ENCODE measurements at regions not wholly inside any gene's neighbourhood (a gene's known extent, or its start where the extent isn't known, plus 50 kb on each side); places are given as distances from the start of the nearest gene placed in this dataset.

- ChIA-PET CTCF (interaction anchor here (0.5 to 3.0 kb wide), 3 partner anchors 35 to 236 kb away, joined by 3 to 11 read pairs (median 3); no protein-coding TSS in a partner anchor), POLR2A (no interaction called here)
- Mint-ChIP-seq H3K27me3 (no peaks in the 10 kb centered on the region), H3K4me3 (no peak overlapping the region), H3K36me3 (ENCODE audit: low read depth) (peaks cover 27% of the 10 kb centered on the region), H3K4me1 (peaks cover 40% of the 10 kb centered on the region), H3K9me3 (ENCODE audit: low read depth) (no peaks in the 10 kb centered on the region), H3K27ac (no peak overlapping the region)
- intact Hi-C loops (cut with DNase I, micrococcal nuclease) = loop anchor here in 1 of 2 experiments (10.0 kb wide), 1 partner anchor 111 kb away; no protein-coding TSS in a partner anchor
- no peak for DNase-seq
- ATAC-seq = no peak
Measured at GRCh38 chr9:129494113-129494789, 126.7 kb downstream of the C9orf50 start.

GRCh38 chr9:129493706-129494047 lies 127.2 kb downstream of the C9orf50 start:
- peak overlapping the region; percentile 24 for H3K27ac Mint-ChIP-seq
- ATAC-seq (no peak), DNase-seq (no peak)
- ChIA-PET POLR2A (interaction anchor here (0.7 kb wide), 1 partner anchor 19 kb away, joined by 3 read pairs; no protein-coding TSS in a partner anchor), CTCF (interaction anchor here (0.6 to 3.0 kb wide), 3 partner anchors 34 to 320 kb away, joined by 3 to 11 read pairs (median 3); no protein-coding TSS in a partner anchor)
- no peaks in the 10 kb centered on the region for H3K27me3 Mint-ChIP-seq
- no peaks in the 10 kb centered on the region for H3K9me3 Mint-ChIP-seq (ENCODE audit: low read depth)
- peaks cover 40% of the 10 kb centered on the region for H3K4me1 Mint-ChIP-seq
- intact Hi-C loops (cut with DNase I, micrococcal nuclease) = loop anchor here in 1 of 2 experiments (10.0 kb wide), 1 partner anchor 111 kb away; no protein-coding TSS in a partner anchor
- H3K36me3 Mint-ChIP-seq (ENCODE audit: low read depth) = peaks cover 32% of the 10 kb centered on the region
- H3K4me3 Mint-ChIP-seq = no peak overlapping the region

GRCh38 chr9:129493002-129493705 lies 127.7 kb downstream of the C9orf50 start:
- POLR2A ChIA-PET = interaction anchor here (0.7 kb wide), 1 partner anchor 19 kb away, joined by 3 read pairs; no protein-coding TSS in a partner anchor
- H3K27ac Mint-ChIP-seq = peak overlapping the region; percentile 24

GRCh38 chr9:129491487-129491855 lies 129.4 kb downstream of the C9orf50 start:
- Mint-ChIP-seq H3K36me3 (ENCODE audit: low read depth) (peaks cover 30% of the 10 kb centered on the region), H3K9me3 (ENCODE audit: low read depth) (no peaks in the 10 kb centered on the region), H3K27me3 (no peaks in the 10 kb centered on the region), H3K27ac (peak overlapping the region; percentile 59), H3K4me1 (peaks cover 50% of the 10 kb centered on the region), H3K4me3 (peak overlapping the region; percentile 93)
- DNase-seq (no peak), ATAC-seq (no peak)
- CTCF ChIA-PET = no interaction called here
- POLR2A ChIA-PET = no interaction called here
- intact Hi-C loops (cut with DNase I, micrococcal nuclease) = loop anchor here in 1 of 2 experiments (10.0 kb wide), 1 partner anchor 113 kb away; no protein-coding TSS in a partner anchor

More at GRCh38 chr9:129493002-129493705, 127.7 kb downstream of the C9orf50 start:
- ATAC-seq (no peak), DNase-seq (no peak)
- Mint-ChIP-seq H3K9me3 (ENCODE audit: low read depth) (no peaks in the 10 kb centered on the region), H3K4me1 (peaks cover 40% of the 10 kb centered on the region), H3K36me3 (ENCODE audit: low read depth) (peaks cover 32% of the 10 kb centered on the region), H3K27me3 (no peaks in the 10 kb centered on the region), H3K4me3 (no peak overlapping the region)
- CTCF ChIA-PET = interaction anchor here (0.6 to 3.0 kb wide), 5 partner anchors 9 to 319 kb away, joined by 3 to 11 read pairs (median 4); no protein-coding TSS in a partner anchor
- intact Hi-C loops (cut with DNase I, micrococcal nuclease) = loop anchor here in 1 of 2 experiments (10.0 kb wide), 1 partner anchor 112 kb away; no protein-coding TSS in a partner anchor

GRCh38 chr9:129490583-129491486 lies 130.1 kb downstream of the C9orf50 start:
- intact Hi-C loops (cut with DNase I, micrococcal nuclease) = loop anchor here in 1 of 2 experiments (10.0 kb wide), 1 partner anchor 114 kb away; no protein-coding TSS in a partner anchor
- ChIA-PET CTCF (interaction anchor here (1.3 to 1.4 kb wide), 2 partner anchors 134 to 351 kb away, joined by 3 to 4 read pairs; no protein-coding TSS in a partner anchor), POLR2A (interaction anchor here (0.7 kb wide), 1 partner anchor 499 kb away, joined by 3 read pairs; no protein-coding TSS in a partner anchor)
- peak; percentile 39 for DNase-seq
- Mint-ChIP-seq H3K4me3 (peak overlapping the region; percentile 93), H3K4me1 (peaks cover 51% of the 10 kb centered on the region), H3K27ac (peak overlapping the region; percentile 93), H3K36me3 (ENCODE audit: low read depth) (peaks cover 30% of the 10 kb centered on the region), H3K9me3 (ENCODE audit: low read depth) (no peaks in the 10 kb centered on the region), H3K27me3 (no peaks in the 10 kb centered on the region)
- no peak for ATAC-seq

- POLR2A ChIA-PET = interaction anchor here (0.6 to 1.9 kb wide), 6 partner anchors 32 to 500 kb away, joined by 3 to 6 read pairs (median 3); no protein-coding TSS in a partner anchor
- CTCF ChIA-PET = interaction anchor here (1.3 to 1.4 kb wide), 2 partner anchors 135 to 350 kb away, joined by 3 to 4 read pairs; no protein-coding TSS in a partner anchor
- ATAC-seq = peak; percentile 6
Measured at GRCh38 chr9:129489838-129490582, 130.9 kb downstream of the C9orf50 start.

GRCh38 chr9:129487658-129488483 lies 133.0 kb downstream of the C9orf50 start:
- no peaks in the 10 kb centered on the region for H3K9me3 Mint-ChIP-seq (ENCODE audit: low read depth)
- H3K4me1 Mint-ChIP-seq = peaks cover 66% of the 10 kb centered on the region
- CTCF ChIA-PET = no interaction called here
- peaks cover 22% of the 10 kb centered on the region for H3K36me3 Mint-ChIP-seq (ENCODE audit: low read depth)
- intact Hi-C loops (cut with DNase I, micrococcal nuclease) = loop anchor here (1.0 to 10.0 kb wide), 16 partner anchors 8 to 399 kb away; partner anchors contain the start of genes IER5L (in 1 of the 2) and PTPA (in 1 of the 2)
- H3K27ac Mint-ChIP-seq = peak overlapping the region; percentile 96
- POLR2A ChIA-PET = no interaction called here
- peak overlapping the region; percentile 93 for H3K4me3 Mint-ChIP-seq
- H3K27me3 Mint-ChIP-seq = no peaks in the 10 kb centered on the region
- peak; percentile 34 for ATAC-seq
- DNase-seq = peak; percentile 76

More at GRCh38 chr9:129489838-129490582, 130.9 kb downstream of the C9orf50 start:
- H3K27me3 Mint-ChIP-seq = no peaks in the 10 kb centered on the region
- H3K27ac Mint-ChIP-seq = peak overlapping the region; percentile 93
- peak; percentile 69 for DNase-seq
- peaks cover 26% of the 10 kb centered on the region for H3K36me3 Mint-ChIP-seq (ENCODE audit: low read depth)
- H3K9me3 Mint-ChIP-seq (ENCODE audit: low read depth) = no peaks in the 10 kb centered on the region
- H3K4me1 Mint-ChIP-seq = peaks cover 50% of the 10 kb centered on the region
- H3K4me3 Mint-ChIP-seq = peak overlapping the region; percentile 93
- intact Hi-C loops (cut with DNase I, micrococcal nuclease) = loop anchor here (2.0 to 10.0 kb wide), 8 partner anchors 29 to 397 kb away; partner anchors contain the start of gene IER5L (in 1 of the 2)

- DNase-seq (no peak), ATAC-seq (no peak)
- Mint-ChIP-seq H3K27me3 (no peaks in the 10 kb centered on the region), H3K36me3 (ENCODE audit: low read depth) (peaks cover 20% of the 10 kb centered on the region), H3K4me1 (peaks cover 62% of the 10 kb centered on the region), H3K27ac (peak overlapping the region; percentile 96), H3K4me3 (peak overlapping the region; percentile 93), H3K9me3 (ENCODE audit: low read depth) (no peaks in the 10 kb centered on the region)
- ChIA-PET CTCF (interaction anchor here (0.6 to 1.1 kb wide), 2 partner anchors 27 to 250 kb away, joined by 3 to 4 read pairs; no protein-coding TSS in a partner anchor), POLR2A (interaction anchor here (0.7 kb wide), 1 partner anchor 304 kb away, joined by 6 read pairs; no protein-coding TSS in a partner anchor)
- intact Hi-C loops (cut with DNase I, micrococcal nuclease) = loop anchor here (5.0 to 10.0 kb wide), 4 partner anchors 75 to 312 kb away; partner anchors contain the start of gene IER5L (in 1 of the 2)
Measured at GRCh38 chr9:129486756-129487657, 133.9 kb downstream of the C9orf50 start.
